HS-5 (cell line): ENCODE measurements at regions not wholly inside any gene's neighbourhood (a gene's known extent, or its start where the extent isn't known, plus 50 kb on each side); places are given as distances from the start of the nearest gene placed in this dataset.

Experiments used
- DNase-seq: peaks from one replicate; pipeline ENCODE4 v3.0.0-alpha.2; 2012; ENCODE audit warnings: low read depth

DNA sequence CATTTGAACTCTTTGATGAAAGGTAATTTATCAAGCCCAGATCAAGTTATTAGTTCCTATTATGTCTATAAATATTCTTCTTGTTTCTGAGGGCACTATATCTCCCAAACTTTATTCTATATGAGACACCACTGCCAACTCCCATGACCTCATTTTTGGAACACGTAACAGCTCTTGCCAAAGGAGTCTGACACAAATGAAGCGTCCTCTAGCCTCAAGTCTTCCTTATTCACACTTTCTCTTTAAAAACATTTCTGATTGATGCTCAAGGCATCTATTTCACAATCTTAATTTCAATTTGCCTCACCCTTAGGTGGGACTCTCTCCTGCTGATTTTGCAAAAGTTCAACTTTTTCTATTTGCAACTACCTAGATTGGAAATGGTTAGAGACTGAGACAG lies 848.4 kb downstream of the GATA3 start:
- no peak for DNase-seq

DNA sequence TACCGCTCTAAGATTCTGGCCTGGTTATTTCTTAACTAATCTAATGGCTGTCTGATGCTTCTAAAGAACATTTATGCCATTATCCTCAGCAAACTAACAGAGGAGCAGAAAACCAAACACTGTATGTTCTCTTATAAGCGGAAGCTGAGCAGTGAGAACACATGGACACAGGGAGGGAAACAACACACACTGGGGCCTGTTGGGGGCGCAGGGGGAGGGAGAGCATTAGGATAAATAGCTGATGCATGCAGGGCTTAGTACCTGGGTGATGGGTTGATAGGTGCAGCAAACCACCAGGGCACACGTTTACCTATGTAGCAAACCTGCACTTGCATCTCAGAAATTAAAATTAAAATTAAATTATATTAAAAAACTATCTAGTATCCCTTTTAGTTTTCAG lies 853.5 kb downstream of the GATA3 start:
- no peak for DNase-seq

DNA sequence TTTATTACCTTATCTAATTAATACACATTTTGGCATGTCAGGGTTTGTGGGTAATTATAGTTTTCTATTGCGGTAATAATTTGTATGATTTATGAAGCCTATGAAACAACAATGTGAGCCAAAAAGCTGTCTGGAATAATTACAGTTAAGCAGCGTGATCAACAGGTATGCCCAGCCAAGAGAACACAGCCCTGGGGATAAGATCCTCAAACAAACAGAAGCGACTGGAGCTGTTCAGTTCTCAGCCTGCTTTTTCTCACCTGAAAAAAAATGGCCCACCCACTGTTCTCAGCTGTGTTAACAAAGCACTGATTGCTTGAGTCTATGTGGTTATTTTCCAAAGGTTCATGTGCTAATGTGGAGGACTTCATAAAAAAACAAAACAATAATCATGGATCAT lies 855.8 kb downstream of the GATA3 start:
- DNase-seq, result no peak

GRCh38 chr10:8911032-8911431 lies 856.5 kb downstream of the GATA3 start:
- no peak for DNase-seq

DNA sequence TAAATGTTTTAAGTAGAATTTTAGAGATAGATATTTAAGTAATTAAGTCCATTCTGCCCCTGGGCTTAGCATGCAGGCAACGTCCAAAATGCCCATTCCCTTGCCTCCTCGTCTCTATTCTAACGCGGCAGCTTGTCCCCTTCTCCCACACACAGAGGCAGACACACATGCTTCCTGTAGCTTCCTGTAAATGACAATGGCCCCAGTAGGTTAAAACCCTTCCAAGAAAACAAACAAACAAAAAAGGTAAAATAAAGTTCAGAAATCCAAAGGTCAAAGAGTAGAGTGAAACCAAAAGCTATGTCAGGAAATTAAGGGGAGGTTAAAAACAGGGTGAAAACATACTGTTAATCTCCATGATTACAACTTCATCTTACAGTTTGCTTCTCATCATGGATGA lies 857.6 kb downstream of the GATA3 start:
- DNase-seq, result no peak

DNA sequence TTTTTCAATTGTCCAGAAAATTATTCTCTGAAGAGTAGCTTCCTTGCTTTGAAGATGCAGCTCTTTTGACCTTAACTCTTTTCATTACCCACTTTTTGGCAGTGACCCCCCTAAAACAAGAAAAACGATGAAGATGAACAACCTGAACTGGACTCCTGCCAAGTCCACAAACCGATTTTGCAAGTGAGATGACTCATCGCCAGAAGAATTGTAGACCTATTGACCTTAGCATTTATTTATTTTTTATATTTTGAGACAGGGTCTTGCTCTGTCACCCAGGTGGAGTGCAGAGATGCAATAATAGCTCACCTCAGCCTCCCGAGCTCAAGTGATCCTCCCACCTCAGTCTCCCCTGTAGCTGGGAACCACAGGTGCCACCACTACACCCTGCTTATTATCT lies 859.2 kb downstream of the GATA3 start:
- DNase-seq, result no peak

- DNase-seq, result no peak
These were observed 864.8 kb downstream of the GATA3 start for GRCh38 chr10:8919280-8919679.

DNA sequence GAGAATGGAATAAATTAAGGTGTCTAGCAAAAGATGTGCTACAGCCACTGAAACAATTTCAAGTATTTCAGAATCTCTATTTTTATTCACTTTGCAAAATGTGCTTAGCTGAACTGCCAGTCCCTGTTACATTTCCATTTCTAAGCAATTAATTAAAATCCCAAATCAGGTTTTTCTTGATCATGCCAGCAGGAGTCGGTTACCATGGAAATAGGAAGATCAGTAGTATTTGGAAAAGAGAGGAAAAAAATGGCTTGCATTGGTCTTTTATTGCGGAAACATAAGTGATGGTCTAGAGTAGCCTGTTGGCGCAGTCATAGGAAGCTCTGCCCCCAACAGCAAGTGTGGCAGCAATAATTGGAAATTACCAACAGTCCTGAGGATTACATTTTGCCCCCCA lies 867.1 kb downstream of the GATA3 start:
- DNase-seq, result no peak

DNA sequence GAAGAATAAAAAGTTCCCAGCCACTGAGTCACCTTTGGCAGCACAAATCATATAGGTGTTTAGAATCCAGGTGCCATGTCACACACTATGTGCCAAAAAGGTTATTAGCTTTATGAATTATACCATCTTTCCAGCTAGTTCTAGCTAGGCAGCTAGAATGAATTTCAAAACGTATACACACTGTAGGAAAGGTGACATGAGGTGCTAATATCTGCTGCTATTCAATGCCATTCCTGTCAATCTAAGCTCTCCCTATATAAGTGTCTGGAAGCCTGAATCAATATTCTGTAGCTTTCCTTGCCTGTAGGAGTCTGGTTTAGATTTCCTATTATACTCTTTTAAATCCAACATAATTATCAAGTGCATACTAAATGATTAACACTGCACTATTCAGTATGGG lies 868.6 kb downstream of the GATA3 start:
- DNase-seq, result no peak

DNA sequence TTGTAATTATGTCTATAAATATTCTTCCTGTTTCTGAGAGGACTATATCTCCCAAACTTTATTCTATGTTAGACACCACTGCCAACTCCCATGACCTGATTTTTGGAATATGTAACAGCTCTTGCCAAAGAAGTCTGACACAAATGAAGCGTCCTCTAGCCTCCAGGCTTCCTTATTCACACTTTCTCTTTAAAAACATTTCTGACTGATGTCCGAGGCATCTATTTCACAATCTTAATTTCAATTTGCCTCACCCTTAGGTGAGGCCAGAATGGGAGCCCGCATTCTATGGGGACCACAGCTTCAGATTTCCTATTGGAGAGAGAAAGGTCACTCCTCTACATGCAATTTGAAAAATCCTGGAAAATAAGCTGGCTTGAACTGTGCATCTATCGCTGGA lies 873.2 kb downstream of the GATA3 start:
- no peak for DNase-seq

DNA sequence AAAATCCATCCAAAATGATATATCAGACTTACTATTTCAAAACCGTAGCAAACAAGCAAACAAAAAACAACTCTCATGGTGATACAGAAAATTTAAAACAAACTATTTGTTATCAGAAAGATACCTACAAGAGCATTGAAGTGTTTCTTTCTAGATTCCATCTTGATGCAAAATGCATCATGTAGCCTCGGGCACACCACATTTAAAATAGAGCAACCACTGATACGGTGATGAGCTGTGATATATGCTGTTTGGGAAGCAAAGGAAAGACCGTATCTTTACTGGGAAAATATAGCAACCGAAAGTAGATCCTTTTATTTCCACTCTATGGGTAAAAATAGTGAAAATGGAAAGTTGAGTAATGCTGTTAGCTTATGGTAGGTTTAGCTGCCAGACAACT lies 892.0 kb downstream of the GATA3 start:
- DNase-seq, result no peak

DNA sequence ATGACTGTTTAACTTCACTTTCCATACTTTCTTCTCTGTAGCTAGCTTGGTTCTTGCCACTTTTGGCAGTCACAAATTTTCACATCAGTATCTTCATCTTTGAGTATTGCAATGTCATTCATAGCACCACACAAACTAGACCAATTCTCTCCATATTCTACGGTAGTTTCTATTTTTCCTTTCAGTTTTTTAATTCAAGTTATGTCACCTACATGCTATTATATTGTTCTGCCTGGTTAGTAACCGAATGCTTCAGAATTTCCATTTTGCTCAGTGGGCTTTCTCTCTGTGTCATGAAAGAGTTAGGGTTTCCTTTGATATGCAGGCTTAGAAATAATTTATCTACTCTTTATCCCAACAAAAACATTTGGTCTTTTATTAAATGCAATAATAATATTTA lies 896.5 kb downstream of the GATA3 start:
- DNase-seq, result no peak

GRCh38 chr10:8951440-8952089 lies 897.1 kb downstream of the GATA3 start:
- DNase-seq, result no peak

- DNase-seq, result no peak
These were observed 901.9 kb downstream of the GATA3 start for GRCh38 chr10:8956400-8956799.

- DNase-seq, result no peak
These were observed 907.8 kb downstream of the GATA3 start for GRCh38 chr10:8962249-8962648.

DNA sequence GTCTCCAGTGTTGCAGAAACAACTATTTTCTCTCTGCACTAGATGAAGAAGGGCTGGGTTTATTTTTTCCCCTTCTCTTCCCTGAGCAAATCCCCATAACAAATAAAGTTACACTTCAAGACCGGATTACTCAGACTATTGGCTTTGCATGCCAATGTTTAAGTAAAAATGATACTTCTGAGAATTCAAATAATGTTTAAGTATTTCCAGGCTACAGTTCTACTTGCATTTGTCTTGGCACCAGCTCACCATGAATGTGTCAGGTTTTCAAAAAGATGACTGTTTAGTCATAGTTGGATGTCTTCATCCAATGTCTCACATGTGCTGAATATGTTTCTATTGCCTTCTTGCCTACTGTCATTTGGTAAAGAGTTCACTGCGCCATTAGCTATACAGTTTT lies 912.6 kb downstream of the GATA3 start:
- no peak for DNase-seq

DNA sequence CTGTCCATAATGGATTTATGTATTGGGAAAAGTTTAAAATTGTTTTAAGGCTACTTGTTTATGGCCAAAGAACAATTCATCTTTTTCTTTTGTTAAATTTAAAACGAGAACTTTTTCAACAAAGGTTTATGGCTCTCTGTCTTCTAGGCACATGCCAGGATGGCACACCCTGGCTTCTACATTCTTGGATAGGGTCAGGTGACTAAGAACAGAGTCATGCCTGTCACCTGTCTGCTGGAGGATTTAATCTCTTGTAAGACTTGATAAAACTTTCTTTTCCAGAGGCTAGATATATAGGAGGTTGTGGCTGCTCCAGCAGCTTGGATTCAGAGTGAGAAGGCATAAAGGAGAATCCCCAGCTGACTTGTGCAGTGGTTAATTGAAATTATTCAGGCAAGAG lies 915.4 kb downstream of the GATA3 start:
- DNase-seq, result no peak

GRCh38 chr10:8975535-8975934 lies 921.0 kb downstream of the GATA3 start:
- DNase-seq, result no peak

DNA sequence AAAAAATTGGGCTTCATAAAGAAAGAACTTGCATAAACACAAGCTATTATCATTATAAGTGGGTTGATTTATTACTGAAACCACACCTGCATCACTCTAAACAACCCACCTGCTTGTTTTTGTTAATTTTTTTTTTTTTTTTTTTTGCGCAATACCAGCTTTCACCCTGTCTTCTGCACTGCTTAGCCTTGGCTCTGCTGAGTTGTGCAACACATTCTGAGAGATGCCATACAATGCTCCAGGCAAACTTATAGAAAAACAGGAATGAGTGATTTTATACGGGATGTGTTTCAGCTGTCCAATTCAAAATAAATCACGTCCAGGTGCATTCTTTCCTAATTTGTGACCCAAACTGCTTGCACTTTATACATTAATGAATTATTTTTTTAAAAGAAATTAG lies 923.6 kb downstream of the GATA3 start:
- no peak for DNase-seq

DNA sequence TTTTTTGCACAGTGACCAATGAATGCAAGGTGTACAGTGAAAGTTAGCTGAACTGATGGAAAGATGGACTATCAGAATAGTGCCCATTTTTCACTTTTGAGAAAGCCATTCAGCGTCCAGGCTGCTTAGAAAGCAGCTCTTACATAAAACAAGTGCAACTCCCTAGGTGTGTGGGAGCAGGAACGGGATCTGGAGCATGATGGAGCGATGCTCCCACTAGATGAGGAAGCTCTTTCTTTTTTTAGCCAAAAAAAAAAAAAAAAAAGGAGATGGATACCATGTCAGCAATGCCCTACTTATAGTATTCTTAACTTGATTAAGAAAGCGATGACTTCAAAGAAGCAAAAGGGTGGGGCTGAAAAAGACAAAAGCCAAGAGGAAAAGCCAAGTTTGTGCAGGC lies 925.5 kb downstream of the GATA3 start:
- no peak for DNase-seq

DNA sequence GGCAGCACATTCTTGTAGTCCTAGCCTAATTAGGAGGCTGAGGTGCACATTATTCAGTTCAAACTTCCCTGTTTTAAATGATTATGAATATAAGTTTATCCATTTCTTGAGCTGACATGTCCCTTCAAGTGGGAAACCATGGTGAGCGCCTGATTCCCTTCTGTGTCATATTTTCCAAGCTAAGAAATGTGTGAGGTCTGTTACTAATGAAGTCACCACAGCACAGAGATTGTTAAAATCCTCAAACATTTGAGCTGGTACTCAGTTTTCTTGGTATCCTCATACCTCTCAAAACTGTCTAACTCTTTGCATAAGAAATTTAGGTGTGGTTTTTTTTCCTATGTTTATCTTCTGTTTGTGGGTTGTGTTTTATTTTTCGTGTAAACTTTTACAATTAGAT lies 926.8 kb downstream of the GATA3 start:
- DNase-seq, result no peak

DNA sequence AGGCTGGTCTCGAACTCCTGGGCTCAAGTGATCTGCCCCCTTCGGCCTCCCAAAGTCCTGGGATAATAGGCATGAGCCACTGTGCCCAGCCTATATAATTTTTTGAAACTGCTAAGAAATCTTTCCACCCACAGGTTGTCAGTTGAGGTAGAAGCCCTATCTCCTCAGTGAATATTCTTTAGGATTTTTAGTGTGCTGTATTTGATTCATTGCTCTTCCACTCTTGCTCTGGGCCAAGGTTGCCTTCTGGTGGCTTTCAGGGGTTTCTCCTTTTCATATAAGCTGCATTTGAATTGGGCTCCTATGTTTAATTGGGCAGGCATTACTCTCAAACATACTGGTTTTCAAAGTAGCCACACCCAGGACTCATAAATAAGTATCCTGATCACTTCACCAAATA lies 931.2 kb downstream of the GATA3 start:
- no peak for DNase-seq

GRCh38 chr10:8986975-8987374 lies 932.5 kb downstream of the GATA3 start:
- DNase-seq, result no peak

GRCh38 chr10:8987712-8988111 lies 933.2 kb downstream of the GATA3 start:
- no peak for DNase-seq
